Body of pancreas (tissue), 4 donors: ENCODE measurements at regions not wholly inside any gene's neighbourhood (a gene's known extent, or its start where the extent isn't known, plus 50 kb on each side); places are given as distances from the start of the nearest gene placed in this dataset.

Experiments
- CTCF ChIP-seq, 7 experiments: fragments of 450-650 bp in 4 of 7; fragments of 200-600 bp in 3 of 7; sonication (generic) in 3 of 7; IDR thresholded peaks; one replicate each; pipeline ENCODE4 v1.5.1; 2016 to 2019; ENCODE audit warnings: antibody characterized with exemption in 7 of 7
- POLR2A ChIP-seq, 3 donors: fragments of 450-650 bp; IDR thresholded peaks; one replicate each; pipeline ENCODE4 v1.6.1; 2016; ENCODE audit warnings: antibody characterized with exemption in 3 of 3, mild to moderate bottlenecking in 2 of 3

- TF ChIP-seq POLR2A (IDR thresholded peaks at IDR 0.05) (no peak), CTCF (IDR thresholded peaks at IDR 0.05) (peak; percentile 67 to 90 (median 76))
Observed at GRCh38 chr4:60201052-60201673, 999.0 kb upstream of the ADGRL3 start.
